T-helper 2 cell treated with Interferon-gamma antibody and Interleukin-4, amounts not matched to agents 100 ng/mL and 5 ng/mL, for 36 hours (primary cell): ENCODE measurements at regions not wholly inside any gene's neighbourhood (a gene's known extent, or its start where the extent isn't known, plus 50 kb on each side); places are given as distances from the start of the nearest gene placed in this dataset.
"Not testable (repeated sequence)": the region's sequence is repeated elsewhere in the genome, so short reads cannot be mapped to it uniquely, and the experiment has no call there.

Source experiments
- intact Hi-C: fragments of 100-400 bp; cut with micrococcal nuclease; formaldehyde crosslinking; loops from one replicate; pipeline ENCODE4 v1.15.1; 2023

GRCh38 chr7:37601321-37601720 is 82.2 kb upstream of the GPR141 start:
- intact Hi-C loops = no loop called here

- intact Hi-C loops = no loop called here
Measured at GRCh38 chr7:37604078-37604477, 79.5 kb upstream of the GPR141 start.

GRCh38 chr7:37617406-37617805 is 66.2 kb upstream of the GPR141 start:
- intact Hi-C loops = not testable (repeated sequence)

GRCh38 chr7:37633048-37633447 is 50.5 kb upstream of the GPR141 start:
- intact Hi-C loops = no loop called here
